ENCODE measurements at regions not wholly inside any gene's neighbourhood (a gene's known extent, or its start where the extent isn't known, plus 50 kb on each side); places are given as distances from the start of the nearest gene placed in this dataset.
"Not testable (repeated sequence)": the region's sequence is repeated elsewhere in the genome, so short reads cannot be mapped to it uniquely, and the experiment has no call there.

DNA sequence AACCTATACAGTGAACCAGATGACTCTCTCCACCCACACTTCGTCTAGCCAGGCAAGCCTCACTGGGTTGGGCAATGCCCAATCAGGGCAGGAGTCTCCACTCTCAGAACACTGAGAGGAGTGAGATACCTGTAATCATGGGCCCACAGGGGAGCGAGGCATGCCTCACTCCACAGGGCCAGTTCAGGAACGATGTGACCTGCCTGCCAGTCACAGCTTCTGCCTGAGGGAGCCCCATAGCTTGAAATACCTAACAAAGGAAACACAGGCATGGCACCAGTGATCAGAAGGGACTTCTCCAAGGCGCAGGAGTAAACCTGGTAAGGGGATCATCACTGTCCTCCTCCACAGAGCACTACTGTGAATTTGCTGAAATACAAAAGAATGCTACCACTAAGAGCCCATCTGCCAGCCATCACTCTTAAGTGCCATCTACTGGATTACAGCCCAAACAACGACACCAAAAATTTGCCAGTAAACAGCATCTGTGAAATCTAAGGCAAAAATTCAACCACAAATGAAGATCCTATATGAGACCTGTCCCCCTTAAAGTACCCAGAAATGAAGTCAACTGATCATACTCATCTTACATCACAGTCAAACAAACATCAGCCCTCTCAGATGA lies 689.9 kb upstream of the SEMA6D start:
- DNase-seq = no peak

DNA sequence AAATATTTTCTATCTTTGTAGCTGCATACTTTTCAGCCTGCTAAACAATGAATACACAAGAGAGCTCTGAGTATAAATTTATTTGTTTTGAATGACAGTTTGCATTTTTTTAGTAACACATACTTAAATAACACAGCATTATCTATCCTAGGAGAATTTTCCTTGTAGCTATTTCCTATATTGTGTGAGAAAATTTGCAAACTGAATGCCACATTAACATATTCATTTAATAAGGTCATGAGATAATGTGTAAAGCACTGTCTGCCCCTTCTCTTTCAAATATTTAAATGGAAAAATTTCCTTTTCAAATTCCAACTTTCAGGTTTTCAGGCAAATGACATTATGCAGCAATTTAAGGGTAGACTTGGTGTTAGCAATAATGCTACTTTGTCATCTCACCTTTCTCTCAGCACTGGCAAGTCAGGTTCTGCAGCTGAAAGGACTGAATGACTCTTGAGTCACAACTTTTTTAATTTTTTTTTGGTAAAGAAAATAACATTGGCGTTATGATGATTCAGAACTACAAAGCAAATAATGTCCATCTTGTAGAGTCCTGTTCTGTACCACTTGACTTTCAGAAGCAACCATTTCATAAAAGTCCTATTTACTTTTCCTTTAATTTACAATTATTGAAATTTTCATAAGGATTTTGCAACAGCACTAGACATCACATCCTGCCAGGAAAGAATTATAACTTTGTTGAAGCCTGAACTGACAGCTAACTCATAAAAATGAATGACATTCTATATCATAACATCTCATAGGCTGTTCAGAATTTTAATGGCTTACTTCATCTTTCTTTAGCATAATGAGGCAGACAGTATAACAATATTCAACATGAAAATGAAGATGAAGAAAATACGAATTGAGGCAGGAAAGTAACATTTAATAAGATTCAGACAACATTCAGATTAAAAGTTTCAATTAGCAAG lies 681.6 kb upstream of the SEMA6D start:
- no peak for DNase-seq

DNA sequence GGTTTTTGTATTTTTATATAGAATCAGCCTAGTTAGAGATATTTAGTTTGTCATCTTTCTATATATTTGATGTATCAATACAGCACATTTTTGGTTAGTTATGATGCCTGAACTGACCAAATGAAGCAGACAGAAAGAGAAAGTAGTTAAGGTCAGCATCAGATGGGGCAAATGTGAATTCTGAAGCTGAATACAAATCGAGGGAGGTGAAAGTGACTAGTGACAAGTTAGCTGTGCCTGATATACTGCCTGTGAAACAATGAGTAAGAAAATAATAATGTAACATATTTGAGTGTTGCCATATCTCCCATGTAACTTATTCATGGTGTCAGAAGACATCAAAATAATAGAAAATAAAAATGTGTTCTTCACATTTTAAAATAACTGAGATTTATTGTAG lies 680.3 kb upstream of the SEMA6D start:
- no peak for DNase-seq

DNA sequence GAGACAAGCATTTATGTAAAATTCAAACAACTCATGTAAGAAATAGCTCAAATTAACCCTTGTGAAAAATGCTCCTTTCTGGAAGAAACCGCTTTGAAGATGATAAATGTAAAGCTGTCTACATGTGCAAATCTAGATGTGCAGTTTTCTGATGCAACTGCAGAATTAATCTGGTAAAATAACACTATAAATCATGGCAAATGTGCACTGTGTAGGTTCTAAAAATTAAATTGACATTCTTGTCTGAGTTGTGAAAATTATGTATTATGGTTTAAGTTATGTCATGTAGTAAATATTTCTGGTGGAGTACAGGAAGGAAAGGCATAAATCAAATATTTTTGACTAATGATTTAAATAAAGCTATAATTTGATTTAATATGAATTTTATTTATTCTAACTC lies 678.1 kb upstream of the SEMA6D start:
- no peak for DNase-seq

- no peak for DNase-seq
Observed at GRCh38 chr15:47041301-47041700, 676.0 kb upstream of the SEMA6D start.

GRCh38 chr15:47047981-47048380 lies 669.3 kb upstream of the SEMA6D start:
- DNase-seq = not testable (repeated sequence)

- DNase-seq = no peak
Observed at GRCh38 chr15:47066392-47066791, 650.9 kb upstream of the SEMA6D start.

DNA sequence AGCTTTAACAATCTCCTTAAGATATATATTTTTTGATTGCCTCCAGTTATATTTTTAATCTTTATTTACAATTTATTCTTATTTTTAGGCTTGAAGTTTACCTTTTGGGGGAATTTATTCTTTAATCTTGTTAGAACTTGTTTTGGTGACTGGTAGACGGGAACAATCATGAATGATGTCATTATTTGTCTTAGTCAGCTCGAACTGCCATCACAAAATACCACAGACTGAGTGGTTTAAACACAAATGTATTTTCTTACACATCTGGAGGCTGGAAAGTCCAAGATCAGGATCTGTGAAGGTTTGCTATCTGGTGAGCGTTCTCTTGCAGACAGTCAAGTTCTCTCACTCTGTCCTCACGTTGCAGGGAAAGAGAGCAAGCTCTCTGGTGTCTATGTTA lies 639.5 kb upstream of the SEMA6D start:
- not testable (repeated sequence) for DNase-seq

GRCh38 chr15:47095833-47096232 lies 621.5 kb upstream of the SEMA6D start:
- no peak for DNase-seq

GRCh38 chr15:47098526-47098925 lies 618.8 kb upstream of the SEMA6D start:
- DNase-seq = not testable (repeated sequence)

- not testable (repeated sequence) for DNase-seq
Observed at GRCh38 chr15:47099801-47100200, 617.5 kb upstream of the SEMA6D start.

GRCh38 chr15:47108800-47109199 lies 608.5 kb upstream of the SEMA6D start:
- not testable (repeated sequence) for DNase-seq

- no peak for DNase-seq
Observed at GRCh38 chr15:47116698-47117097, 600.6 kb upstream of the SEMA6D start.

- DNase-seq = no peak
Observed at GRCh38 chr15:47119349-47119748, 598.0 kb upstream of the SEMA6D start.

DNA sequence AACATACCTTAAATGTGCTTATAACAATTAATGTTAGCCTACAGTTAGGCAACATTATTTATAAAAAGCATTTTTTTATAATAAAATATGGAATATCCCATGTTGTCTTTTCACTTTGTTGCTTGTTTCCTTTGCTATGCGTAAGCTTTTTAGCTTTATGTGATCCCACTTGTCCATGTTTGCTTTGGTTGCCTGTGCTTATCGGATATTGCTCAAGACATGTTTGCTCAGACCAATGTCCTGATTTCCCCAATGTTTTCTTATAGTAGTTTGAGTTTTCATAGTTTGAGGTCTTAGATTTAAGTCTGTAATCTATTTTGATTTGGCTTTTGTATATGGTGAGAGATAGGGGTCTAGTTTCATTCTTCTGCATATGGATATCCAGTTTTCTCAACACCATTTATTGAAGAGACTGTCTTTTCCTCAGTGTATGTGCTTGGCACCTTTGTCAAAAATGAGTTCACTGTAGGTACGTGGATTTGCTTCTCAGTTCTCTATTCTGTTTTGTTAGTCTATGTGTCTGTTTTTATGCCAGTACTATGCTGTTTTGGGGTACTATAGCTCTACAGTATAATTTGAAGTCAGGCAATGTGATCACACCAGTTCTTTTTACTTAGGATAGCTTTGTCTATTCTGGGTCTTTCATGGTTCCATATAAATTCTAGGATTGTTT lies 592.7 kb upstream of the SEMA6D start:
- DNase-seq = no peak

DNA sequence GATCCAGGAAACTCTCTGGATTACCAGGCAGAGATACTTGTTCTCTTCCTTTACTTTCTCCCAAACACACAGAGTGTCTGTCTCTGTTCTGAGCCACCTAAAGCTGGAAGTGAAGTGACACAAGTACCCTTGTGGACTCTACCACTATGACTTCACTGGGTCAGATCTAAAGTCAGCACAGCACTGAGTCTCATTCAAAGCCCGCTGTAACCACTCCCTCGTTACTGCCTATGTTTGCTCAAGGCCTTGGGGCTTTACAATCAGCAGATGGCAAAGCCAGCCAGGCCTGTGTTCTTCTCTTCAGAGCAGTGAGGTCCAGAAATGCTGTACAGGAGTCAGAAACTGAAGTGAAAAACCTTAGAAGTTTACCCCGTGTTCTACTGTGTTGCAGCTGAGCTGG lies 588.3 kb upstream of the SEMA6D start:
- DNase-seq = no peak

DNA sequence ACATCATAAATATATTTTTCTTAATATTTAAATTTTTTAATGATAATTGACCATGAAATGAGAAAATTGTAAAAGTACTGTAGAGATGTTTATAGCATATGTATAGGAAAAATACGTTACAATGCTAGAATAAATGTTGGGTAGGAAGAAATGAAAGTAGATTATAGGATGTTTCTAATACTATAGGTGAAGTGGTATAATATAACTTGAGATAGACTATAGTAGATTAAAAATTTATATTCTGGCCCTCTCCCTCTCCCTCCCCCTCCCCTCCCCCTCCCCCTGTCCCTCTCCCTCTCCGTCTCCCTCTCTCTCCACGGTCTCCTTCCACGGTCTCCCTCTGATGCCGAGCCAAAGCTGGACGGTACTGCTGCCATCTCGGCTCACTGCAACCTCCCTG lies 585.9 kb upstream of the SEMA6D start:
- DNase-seq = not testable (repeated sequence)

DNA sequence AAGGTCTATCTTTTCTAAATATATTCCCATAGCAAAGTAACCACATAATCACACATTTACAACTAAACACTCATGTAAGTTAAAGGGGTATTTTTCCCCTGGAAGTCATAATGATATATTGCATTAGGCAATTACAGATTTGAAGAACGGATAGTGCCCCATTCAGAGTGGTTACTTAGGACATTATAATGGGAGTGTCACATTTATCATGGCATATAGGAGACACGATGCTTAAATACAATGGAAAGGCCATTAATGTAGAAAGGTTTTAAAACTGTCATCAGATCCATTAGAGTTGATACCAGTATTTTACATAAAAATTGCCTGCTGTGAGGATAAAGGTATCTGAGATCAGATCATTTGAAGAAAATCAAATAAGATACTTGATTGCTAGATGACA lies 582.0 kb upstream of the SEMA6D start:
- no peak for DNase-seq

DNA sequence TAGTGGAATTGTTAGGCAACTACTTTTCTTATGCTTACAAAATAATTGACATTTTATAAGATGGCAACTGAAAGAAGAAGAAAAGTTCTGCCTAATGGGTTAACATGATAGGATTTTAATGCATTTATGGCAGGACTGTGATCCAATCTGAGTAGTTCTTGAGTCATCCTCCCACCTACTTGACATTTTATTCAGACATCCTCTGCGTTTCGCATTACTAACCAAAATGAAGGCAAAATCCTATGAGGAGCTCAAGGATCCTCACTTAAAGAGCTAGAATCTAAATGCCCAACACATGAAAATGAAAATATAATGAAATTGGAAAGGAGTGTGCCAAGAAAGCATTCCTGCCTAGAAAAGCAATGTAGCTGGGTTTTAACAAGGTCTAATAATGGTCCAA lies 581.1 kb upstream of the SEMA6D start:
- DNase-seq = no peak

DNA sequence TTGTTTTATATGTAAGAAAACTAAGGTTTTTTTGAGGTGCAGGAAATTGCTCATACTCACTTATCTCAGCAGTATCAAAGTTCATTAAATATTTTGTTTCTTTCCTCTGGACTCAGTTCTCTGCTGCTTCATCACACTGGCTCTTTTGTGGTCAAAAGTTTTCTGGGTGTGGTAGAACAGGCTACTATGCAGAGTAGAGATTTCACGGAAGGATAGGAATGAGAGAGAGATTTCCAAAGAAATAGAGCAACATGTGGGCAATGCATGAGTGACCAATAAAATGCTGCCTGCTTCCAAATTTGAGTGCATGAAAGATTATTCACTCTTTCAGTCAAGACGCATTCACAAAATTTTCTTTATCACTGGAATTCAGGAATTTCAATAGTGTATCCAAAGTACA lies 577.3 kb upstream of the SEMA6D start:
- no peak for DNase-seq

- no peak for DNase-seq
Observed at GRCh38 chr15:47157827-47158226, 559.5 kb upstream of the SEMA6D start.

GRCh38 chr15:47158573-47158972 lies 558.7 kb upstream of the SEMA6D start:
- DNase-seq = no peak

DNA sequence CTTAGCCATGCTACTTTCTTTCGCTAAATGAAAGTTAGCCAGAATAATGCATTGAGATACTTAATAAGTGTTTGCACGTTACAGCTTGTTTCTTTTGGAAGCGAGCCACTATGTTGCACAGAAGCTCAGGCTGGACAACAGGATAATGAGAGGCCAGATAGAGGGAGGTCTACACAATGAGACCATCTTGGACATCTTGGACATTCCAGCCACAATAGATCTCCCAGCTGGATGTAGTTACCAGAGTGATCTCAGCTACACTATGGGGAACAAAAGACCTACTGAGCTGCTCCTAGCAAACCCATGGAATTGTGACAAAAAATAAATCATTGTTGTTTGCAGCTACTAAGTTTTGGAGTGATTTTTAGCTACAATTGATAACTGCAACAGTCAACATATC lies 540.1 kb upstream of the SEMA6D start:
- DNase-seq = no peak

- DNase-seq = no peak
Observed at GRCh38 chr15:47179988-47180387, 537.3 kb upstream of the SEMA6D start.

Measured in NCI-H1105 (cell line).